ENCODE measurements at regions not wholly inside any gene's neighbourhood (a gene's known extent, or its start where the extent isn't known, plus 50 kb on each side); places are given as distances from the start of the nearest gene placed in this dataset.
A peak's percentile ranks its signal among the peaks of the same experiment; 100 is the strongest.
"Not testable (repeated sequence)": the region's sequence is repeated elsewhere in the genome, so short reads cannot be mapped to it uniquely, and the experiment has no call there.

DNA sequence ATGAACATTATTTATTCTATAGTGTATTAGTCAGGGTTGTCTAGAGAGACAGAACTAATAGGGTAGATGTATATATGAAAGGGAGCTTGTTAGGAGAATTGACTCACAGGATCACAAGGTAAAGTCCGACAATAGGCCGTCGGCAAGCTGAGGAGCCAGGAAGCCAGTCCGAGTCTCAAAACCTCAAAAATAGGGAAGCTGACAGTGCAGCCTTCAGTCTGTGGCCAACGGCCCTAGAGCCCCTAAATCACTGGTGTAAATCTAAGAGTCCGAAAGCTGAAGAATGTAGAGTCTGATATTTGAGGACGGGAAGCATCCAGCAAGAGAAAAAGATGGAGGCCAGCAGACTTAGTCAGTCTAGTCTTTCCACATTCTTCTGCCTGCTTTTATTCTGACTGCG lies 912.2 kb downstream of the FLRT2 start:
- no peak for DNase-seq

DNA sequence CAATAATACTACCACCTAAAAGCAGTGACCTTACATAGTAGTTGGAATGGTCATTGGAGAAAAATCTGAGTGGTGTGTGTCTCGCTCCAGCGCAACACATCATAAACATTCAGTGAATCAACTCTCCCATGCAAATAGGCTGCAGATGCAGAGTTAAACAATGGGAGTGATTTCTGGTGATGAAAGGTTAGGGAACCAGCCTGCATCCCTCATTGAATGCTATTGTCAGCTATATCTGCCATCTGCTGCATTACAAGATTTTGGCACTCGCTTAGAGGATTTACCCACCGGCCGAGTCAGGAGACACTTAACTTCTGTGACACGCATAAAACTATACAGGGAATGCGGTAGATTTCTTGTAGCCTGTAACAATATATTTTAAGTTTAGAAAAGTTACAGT lies 900.9 kb downstream of the FLRT2 start:
- no peak for DNase-seq

DNA sequence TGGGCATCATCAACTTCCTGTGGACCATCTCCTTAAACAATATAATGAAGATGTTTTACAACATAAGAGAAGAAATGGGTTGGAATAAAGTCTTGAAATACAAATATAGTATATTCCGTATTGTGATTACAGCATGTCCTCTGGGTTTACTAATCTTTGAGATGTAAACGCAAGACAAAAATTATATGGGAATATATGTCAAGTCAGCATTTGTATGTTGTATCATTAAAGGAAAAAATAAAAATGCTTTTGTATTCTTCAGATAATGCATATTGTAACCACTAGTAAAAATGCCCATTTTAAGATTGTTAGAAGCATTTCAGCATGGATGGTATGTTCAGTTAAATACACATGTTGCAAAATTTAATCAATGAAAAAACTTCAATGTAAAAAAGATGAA lies 893.3 kb downstream of the FLRT2 start:
- no peak for DNase-seq

DNA sequence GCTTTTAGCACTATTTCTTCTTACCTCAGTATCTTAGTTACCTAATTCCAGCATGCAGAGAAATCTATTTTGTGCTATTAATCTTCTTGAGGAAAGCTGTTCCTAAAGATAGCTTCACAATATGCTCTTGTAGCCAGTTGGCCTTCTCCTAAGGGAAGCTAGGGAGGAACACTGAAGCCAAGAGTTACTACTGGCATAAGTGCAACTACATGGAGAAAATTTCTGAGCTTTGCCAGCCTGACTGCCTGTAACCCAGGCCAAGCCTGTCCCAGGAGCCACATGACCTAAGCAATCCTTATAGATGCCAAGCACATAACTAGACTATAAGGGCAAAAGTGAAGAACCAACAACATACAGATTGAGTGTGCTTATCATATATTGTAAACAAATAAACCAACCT lies 890.2 kb downstream of the FLRT2 start:
- peak; percentile 70 for DNase-seq

DNA sequence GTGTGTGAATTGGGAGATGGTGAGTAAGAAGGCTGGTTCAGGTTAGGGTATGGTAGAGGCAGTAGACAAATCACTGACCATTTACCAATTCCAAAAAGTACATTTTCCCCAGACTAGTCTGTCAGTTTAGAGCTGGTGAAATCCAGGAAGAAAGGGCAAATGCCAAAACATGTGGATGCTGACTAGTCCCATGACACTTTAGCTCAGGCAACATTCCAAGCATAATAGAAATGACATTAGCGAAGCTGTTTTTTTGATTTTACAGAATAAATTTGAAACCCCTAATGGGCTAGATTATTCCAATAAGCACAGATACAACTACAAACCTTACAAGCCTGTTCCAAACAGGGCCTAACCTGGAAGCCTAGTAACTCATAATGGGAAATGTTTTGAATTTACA lies 884.2 kb downstream of the FLRT2 start:
- no peak for DNase-seq

DNA sequence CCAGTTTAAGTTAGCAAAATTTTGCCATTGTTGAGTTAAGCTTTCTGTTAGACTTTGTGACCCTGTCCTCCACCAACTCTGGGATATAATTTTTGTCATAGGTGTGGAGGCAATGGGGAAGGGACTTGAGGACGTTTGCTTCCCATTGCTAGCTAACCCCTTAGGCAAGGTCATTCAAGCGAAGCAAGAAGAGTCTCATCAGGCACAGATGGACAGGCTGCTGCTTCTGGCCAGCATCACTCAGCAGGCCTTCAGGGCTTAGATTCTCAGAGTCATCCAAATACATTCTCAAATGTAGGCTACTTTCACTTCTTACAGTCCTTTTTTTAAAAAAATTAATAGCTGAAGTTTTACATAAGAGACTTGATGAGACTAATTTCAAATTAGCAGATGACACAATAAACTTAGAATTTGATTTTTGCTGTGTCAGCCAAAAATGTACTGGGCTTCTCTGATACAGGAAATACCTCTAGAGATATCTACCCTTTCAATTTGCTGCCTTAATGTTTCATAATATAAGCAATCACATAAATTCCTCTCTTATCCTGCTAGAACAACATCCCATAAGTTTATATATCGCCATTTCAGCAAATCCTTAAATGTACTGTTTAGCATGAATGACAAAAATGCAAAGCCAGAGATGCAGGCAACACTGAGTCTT lies 875.2 kb downstream of the FLRT2 start:
- DNase-seq = peak; percentile 20

DNA sequence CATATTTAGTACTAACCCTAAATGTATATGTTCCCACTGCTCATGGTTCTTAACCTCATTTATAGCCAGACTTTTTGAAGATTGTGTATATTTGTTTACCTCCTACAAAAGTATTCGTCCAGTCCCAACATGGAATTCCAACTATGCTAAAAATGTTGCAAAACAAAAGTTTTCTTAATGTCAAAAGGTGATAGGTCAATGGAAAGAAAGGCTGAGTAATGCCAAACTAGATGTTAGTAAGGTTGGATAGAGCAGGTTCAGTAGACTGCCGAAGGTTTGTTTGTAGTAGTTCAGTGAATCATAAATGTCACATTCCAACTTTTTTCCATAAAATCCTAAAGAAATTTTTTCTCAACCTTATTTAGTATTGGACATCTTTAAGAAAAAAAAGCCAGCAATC lies 874.5 kb downstream of the FLRT2 start:
- DNase-seq = no peak

DNA sequence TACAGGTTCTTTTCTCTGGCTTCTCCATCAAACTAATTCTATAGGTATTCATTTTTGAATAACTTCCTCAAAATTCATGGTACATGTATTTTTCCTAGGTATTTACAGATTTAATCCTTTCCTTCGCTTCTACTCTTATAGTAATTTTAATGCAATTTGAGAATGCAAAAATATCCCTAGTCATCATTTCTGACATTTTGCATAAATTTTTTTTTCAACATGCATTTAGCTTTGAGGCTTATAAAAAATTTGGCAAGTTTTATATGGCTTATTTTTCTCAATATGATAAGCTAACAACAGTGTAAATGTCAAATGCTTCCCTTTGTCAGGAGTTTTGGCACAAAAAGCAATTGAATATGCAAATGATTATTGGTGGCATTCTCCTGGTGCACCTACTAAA lies 872.6 kb downstream of the FLRT2 start:
- no peak for DNase-seq

DNA sequence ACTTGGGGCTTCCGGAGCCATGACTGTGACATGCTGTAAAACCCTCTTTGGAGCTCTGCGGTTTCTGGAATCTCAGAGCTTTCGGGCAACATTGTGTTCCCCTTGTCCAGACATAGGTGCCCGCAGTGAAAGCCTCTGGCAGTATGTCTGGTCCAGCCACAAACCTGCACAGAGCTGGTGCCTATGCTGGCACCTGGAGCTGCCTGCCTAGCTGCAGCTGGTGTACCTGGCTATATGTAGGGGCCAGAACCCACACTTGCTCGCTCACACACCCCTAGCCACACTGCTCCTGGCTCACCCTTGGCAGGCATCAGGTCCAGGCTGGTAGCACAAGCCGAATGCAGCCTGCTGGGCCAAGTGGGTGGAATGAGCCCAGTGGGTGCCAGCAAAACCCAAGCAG lies 861.1 kb downstream of the FLRT2 start:
- DNase-seq = no peak

DNA sequence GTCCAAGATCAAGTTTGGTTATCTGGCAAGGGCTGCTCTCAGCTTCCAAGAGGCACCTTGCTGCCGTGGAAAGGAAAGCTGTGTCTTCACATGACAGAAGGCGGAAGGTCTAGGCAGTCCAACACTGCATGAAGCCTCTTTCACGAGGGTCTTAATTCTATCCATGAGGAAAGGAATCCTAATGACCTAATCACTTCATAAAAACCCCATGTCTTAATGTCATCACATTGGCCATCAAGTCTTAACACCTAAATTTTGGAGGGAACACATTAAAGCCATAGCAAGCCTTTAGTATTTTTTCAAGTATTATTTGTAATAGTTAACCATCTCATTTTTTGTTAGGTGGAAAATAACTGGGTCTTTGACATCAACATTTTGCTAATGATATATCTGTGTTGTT lies 858.3 kb downstream of the FLRT2 start:
- no peak for DNase-seq

DNA sequence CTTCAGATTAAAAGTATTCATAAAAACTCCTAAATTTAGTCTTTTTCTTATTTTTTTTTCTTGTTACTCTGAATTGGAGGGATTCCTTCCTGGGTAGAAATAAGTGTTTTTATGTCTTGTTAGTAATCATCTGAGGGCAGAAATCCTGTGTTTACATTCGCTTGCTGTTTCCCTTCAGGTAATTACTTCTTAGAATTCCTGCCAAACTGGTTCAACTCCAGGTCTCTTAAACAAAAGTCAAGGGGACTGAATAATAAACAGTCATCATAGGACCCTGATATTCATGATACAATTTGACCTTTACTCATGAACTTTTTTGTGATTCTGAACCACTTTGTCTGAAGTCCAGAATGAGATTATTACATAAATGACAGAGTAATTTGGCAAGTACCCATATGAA lies 843.9 kb downstream of the FLRT2 start:
- DNase-seq = no peak

DNA sequence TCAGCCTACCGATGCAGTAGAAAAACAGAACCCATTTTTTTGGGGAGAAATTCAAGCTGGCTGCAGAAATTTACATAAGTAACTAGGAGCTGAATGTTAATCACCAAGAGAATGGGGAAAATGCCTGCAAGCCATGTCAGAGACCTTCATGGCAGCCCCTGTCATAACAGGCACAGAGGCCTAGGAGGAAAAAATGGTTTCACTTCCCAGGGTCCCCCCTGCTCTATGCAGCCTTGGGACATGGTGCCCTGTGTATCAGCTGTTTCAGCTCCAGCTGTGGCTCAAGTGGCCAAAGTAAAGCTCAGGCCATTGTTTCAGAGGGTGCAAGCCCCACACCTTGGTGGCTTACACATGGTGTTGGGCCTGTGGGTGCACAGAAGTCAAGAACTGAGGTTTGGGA lies 842.5 kb downstream of the FLRT2 start:
- no peak for DNase-seq

DNA sequence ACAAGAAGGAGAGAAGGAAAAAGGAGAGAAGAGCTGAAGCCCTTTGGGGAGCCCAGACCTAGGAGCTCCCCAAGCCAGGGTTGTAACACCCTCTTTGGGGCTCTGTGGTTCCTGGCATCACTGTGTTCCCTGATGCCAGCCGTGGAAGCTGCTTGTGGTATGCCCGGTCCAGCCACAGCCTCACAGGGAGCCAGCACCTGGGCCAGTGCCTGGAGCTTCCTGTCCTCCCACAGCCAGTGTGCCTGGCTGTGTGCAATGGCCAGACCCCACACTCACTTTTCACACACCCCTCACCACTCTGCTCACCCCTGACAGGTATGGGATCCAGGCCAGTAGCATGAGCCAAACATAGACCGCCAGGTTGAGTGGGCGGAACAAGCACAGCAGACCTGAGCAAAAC lies 834.7 kb downstream of the FLRT2 start:
- DNase-seq = no peak

DNA sequence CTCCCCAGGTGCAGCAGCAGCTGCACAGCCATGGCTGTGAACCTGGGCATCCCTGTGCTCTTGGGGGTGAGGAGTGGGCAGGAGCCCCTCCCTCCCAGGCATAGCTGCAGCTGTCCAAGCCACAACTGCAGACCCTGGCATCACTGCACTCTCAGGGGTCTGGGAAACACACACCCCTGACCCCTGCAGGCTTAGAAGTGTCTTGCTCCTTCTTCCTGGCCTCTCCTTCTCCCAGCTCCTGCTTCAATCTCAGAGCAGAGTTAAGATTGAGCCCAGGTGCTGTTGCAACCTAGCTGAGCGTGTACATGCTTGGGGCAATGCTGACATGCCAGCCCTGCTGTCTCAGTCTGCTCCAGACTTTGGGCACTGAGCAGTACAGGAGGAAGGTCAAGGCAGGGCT lies 833.6 kb downstream of the FLRT2 start:
- no peak for DNase-seq

DNA sequence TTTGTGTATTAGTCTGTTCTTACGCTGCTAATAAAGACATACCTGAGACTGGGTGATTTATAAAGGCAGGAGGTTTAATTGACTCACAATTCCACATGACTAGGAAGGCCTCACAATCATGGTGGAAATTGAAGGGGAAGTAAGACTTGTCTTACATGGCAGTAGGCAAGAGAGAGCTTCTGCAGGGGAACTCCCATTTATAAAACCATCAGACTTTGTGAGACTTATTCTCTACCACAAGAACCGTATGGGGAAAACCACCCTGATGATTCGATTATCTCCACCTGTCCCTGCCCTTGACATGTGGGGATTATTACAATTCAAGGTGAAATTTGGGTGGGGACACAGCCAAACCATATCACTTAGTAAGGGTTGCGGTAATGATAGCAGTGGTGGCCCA lies 833.1 kb downstream of the FLRT2 start:
- DNase-seq = no peak

DNA sequence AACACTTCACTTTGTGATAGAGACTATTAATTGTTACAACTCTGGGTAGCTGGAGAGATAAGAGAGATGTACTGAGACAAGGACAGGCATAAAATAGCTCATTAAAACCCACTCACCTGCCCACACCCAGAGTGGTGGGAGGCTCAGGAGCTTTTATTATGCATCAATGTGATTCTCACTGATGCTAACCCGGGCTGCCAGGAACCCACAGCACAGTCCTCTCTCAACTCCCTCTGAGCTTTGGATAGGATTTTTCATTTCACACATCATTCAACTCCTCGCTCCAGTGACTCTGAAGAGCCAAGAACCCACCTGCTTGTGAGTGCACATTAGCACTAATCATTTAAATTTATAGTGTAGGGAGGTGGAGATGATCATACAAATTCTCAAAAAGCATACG lies 827.9 kb downstream of the FLRT2 start:
- DNase-seq = no peak

DNA sequence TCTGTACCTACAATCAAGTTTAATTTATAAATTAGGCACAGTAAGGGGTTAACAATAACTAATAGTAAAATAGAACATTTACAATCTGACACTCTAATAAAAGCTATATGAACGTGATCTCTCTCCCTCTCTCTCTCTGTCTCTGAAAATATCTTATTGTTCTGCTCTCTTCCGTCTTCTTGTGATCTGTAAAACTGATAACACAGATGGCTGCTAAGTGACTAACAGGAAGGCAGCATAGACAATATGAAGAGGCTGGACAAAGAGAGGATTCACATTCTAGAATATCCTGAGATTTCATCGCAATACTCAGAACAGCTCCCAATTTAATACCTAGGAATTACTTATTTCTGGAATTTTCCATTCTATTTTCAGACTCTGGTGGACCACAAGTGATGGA lies 827.2 kb downstream of the FLRT2 start:
- DNase-seq = no peak

DNA sequence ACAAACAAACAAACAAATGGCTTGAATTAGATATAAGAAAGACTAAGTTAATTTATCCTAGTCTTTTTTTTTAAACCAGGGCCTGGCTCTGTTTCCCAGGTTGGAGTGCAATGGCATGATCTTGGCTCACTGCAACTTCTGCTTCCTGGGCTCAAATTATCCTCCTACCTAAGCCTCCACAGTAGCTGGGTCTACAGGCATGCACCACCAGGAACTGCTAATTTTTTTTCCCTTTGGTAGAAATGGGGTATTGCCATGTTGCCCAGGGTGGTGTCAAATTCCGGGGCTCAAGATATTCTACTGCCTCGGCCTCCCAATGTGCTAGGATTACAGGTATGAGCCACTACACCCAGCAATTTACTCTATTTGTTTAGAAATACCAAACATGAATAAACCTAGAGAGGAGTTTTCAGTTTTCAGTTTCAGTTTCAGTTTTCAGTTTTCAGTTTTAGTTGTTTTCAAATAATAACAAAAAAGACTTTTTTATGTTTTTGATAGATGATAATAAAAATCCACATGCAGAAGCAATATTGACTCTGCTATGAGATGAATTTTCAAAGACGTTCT lies 817.0 kb downstream of the FLRT2 start:
- no peak for DNase-seq

DNA sequence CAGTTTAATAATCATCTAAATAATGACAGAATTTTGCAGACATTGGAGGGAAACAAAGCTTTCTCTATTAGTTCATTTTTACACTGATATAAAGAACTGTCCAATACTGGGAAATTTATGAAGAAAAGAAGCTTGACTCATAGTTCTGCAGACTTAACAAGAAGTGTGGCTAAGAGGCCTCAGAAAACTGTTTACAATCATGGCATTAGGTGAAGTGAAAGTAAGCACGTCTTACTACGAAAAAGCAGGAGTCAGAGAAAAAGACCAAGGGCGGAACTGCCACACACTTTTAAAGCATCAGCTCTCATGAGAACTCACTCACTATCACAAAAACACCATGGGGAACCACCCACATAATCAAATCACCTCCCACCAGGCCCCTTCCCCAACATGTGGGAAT lies 804.4 kb downstream of the FLRT2 start:
- DNase-seq = no peak

DNA sequence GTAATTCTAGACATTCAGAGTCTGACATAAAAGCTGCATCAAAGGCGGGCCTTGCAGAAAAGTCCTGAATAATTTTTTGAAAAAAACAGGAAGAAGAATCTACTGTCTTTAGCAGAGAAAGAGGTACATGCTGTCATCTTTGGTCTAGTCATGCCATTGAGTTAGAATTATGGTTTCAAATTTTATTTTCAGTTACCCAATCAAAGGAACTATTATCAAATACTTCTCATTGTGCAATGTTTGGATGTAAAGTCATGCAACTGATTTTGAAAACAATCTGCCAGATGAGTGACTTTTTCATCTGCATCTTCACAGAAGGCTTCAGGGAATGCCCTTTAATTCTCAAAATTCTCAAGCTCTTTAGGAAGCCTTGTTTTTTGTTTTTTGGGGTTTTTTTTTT lies 803.5 kb downstream of the FLRT2 start:
- DNase-seq = no peak

DNA sequence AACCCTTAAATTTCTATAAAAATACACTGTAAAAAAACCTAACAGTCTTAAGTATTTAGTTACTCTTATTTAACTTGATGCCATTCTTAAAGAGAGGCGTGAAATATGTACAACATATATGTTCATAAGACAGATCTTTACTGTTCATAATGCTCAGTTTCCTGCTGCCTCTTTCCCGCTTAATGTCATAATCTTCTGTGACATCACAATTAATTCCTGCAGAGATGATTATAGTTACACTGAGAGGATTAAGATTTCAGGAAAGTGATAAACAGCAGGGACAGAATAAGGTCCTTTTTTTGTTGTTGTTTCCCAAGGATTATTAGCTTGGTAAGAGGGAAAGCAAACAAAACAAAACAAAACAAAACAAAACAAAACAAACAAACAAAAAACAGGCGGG lies 801.4 kb downstream of the FLRT2 start:
- no peak for DNase-seq

DNA sequence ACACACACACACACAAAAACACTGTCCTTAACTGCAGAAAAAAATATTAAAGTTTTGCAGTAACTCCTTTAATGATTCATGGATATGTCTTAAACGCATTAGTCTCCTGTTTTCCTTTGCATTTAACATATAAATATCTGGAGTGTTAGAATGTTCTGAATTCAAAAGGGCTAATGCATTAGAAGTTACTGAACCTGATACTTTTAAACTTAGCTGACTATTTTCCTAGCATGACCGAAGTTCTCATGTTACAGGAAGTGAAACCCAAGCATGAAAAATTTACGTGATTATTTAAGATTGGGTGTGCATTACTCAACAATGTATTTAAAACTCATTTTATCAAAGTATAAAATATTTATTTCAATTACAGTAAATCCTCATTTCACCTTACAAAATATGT lies 791.2 kb downstream of the FLRT2 start:
- DNase-seq = no peak

DNA sequence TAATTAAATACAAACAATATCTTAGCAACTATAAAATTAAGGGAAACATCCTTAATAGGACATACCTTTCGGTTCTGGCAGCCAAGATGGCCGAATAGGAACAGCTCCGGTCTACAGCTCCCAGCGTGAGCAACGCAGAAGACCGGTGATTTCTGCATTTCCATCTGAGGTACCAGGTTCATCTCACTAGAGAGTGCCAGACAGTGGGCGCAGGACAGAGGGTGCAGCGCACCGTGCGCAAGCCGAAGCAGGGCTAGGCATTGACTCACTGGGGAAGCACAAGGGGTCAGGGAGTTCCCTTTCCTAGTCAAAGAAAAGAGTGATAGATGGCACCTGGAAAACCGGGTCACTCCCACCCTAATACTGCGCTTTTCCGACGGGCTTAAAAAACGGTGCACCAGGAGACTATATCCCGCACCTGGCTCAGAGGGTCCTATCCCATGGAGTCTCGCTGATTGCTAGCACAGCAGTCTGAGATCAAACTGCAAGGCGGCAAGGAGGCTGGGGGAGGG lies 782.3 kb downstream of the FLRT2 start:
- DNase-seq = not testable (repeated sequence)

DNA sequence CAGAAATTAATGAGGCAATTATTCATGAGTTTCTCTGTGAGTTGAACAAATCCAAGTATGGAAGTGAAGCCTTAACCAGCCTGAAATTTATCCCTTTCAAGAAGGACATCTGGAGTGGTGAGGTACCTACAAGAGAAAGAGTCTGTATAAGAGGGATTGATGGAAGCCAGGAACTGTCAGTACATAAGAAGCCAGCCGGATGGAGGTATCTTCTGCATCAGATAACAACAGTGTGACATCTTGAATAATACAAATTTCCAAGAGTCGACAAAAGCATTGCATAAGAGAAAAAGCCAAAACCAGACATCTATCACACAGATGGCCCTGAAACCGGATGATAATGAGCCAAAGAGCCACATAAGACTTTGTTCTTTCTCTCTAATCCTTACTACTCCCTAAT lies 781.2 kb downstream of the FLRT2 start:
- no peak for DNase-seq

DNA sequence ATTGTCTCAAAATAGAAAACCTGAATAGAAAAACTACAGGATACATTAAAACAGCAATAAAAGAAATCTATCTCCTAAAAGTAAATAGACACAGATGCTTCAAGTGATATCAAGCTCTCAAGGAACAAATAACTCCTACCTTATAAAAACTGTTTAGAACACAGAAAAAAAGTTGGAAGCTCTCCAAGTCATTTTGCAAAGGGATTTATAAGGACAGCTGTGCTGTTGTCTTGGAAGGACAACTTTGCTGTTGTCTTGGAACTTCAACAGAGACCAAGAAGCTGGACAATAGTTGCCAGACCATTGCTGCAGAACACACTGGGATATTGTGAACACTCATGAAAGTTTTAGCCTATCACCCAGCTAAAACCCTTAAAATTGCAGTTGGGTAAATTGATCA lies 780.7 kb downstream of the FLRT2 start:
- no peak for DNase-seq
